ENCODE measurements at regions not wholly inside any gene's neighbourhood (a gene's known extent, or its start where the extent isn't known, plus 50 kb on each side); places are given as distances from the start of the nearest gene placed in this dataset.

DNA sequence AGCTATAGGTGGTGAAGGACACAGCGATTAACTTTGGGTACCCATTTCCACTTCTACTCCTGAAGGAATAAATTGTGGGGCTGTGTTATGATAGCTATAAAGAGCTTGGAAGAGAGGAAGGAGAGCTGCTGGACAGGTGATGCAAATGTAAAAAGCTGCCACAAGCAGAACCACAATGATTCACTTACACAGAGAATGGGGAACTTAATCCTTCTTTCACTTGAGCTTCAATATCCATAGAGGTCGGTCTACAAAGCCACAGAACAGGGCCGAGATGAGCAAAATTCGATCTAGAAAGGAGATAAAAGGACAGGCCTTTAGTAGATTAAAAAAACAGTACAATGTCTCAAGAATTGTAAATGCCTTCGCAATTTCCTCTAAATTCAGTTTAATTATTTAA lies 831.1 kb downstream of the LRFN5 start:
- Histone ChIP-seq H3K79me2 (ENCODE audit: control insufficient read depth, insufficient read depth, low read length) (no peaks in the 10 kb centered on the region), H2AFZ (ENCODE audit: low read depth, low read length) (no peak overlapping the region), H3K36me3 (ENCODE audit: control insufficient read depth in 2 of 2, extremely low read depth in 1 of 2, insufficient read depth in 2 of 2, low read length in 2 of 2) (no peaks in the 10 kb centered on the region), H3K4me1 (ENCODE audit: control insufficient read depth, extremely low read depth, insufficient read depth, low read length) (no peaks in the 10 kb centered on the region), H3K9ac (replicated peaks; ENCODE audit: extremely low read depth, insufficient read depth, low read length) (no peak overlapping the region), H4K20me1 (replicated peaks; ENCODE audit: control insufficient read depth, extremely low read depth, insufficient read depth, low read length) (no peaks in the 10 kb centered on the region), H3K27me3 (ENCODE audit: control insufficient read depth in 2 of 2, insufficient read depth in 2 of 2, low read length in 2 of 2) (no peaks in the 10 kb centered on the region), H3K4me3 (replicated peaks in 1 of 3; ENCODE audit: insufficient read depth in 1 of 3, low read depth in 1 of 3, low read length in 3 of 3) (no peak overlapping the region), H3K9me1 (replicated peaks; ENCODE audit: control insufficient read depth, extremely low read depth, insufficient read depth, low read length) (no peaks in the 10 kb centered on the region), H3K27ac (ENCODE audit: insufficient read depth, low read depth, low read length) (no peak overlapping the region), H3K9me3 (replicated peaks; ENCODE audit: control insufficient read depth, insufficient read depth, low read length) (no peaks in the 10 kb centered on the region), H3K4me2 (ENCODE audit: insufficient read depth, low read length) (no peak overlapping the region)
- FAIRE-seq (no peak), DNase-seq (ENCODE audit: low read depth, low spot score) (no peak)
- ChIA-PET CTCF (no interaction called here), POLR2A (no interaction called here)
- no TSS peak for BruUV-seq (replicated peaks)
- intact Hi-C loops (cut with micrococcal nuclease), result no loop called here
- dilution Hi-C loops (cut with MboI; ENCODE audit: extremely low pct_ligation_motif_present, low sequenced_read_pairs), result no loop called here
- no peak for TF ChIP-seq POLR2AphosphoS5 (IDR thresholded peaks at IDR 0.05; ENCODE audit: insufficient read depth, low read depth, low read length)
- TF ChIP-seq EZH2 (IDR thresholded peaks at IDR 0.05; ENCODE audit: borderline replicate concordance, low read depth, low read length, severe bottlenecking), result no peak
- TF ChIP-seq, protein P1, sequence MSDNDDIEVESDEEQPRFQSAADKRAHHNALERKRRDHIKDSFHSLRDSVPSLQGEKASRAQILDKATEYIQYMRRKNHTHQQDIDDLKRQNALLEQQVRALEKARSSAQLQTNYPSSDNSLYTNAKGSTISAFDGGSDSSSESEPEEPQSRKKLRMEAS (IDR thresholded peaks at IDR 0.05; ENCODE audit: insufficient read depth, insufficient read length), result no peak
- TF ChIP-seq POLR2A (IDR thresholded peaks at IDR 0.05; ENCODE audit: low read depth, low read length), result no peak
- no peak for TF ChIP-seq MYC (IDR thresholded peaks at IDR 0.05; ENCODE audit: low read depth, low read length)
- no peak for TF ChIP-seq GATA2 (IDR thresholded peaks at IDR 0.05; ENCODE audit: insufficient read depth, insufficient read length, low read depth, low read length)
- no peak for TF ChIP-seq CTCF (IDR thresholded peaks at IDR 0.05; ENCODE audit: extremely low read depth in 1 of 2, insufficient read depth in 1 of 2, low read depth in 1 of 2, low read length in 2 of 2)
- TF ChIP-seq JUN (IDR thresholded peaks at IDR 0.05; ENCODE audit: borderline replicate concordance, insufficient read depth, insufficient read length, low read depth), result no peak
- TF ChIP-seq FOS (IDR thresholded peaks at IDR 0.05; ENCODE audit: borderline replicate concordance, insufficient read depth, low read length), result no peak

All from endothelial cell of umbilical vein (primary cell).